ENCODE measurements at regions not wholly inside any gene's neighbourhood (a gene's known extent, or its start where the extent isn't known, plus 50 kb on each side); places are given as distances from the start of the nearest gene placed in this dataset.

DNA sequence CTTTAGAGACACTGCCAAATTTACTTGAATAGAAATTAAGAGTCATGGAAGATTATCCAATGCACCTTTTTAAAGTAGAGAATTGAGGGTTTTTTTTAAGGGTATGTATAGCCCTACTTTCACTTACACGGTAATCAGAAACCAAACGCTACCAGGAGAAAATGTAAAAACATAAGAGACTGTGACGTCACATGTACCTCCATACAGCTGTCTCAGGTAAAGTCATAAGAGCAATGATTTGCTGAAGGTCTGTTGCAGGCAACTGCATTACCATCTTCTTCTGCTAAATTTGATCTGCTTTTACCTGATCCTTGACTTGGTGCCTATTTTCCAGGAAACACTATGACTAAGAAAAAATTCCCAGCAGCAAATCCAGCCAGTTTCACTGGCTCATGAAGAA, 478.5 kb upstream of the DDX18 start:
- TF ChIP-seq POLR2A (IDR thresholded peaks at IDR 0.05) = no peak
- TF ChIP-seq, protein P1, sequence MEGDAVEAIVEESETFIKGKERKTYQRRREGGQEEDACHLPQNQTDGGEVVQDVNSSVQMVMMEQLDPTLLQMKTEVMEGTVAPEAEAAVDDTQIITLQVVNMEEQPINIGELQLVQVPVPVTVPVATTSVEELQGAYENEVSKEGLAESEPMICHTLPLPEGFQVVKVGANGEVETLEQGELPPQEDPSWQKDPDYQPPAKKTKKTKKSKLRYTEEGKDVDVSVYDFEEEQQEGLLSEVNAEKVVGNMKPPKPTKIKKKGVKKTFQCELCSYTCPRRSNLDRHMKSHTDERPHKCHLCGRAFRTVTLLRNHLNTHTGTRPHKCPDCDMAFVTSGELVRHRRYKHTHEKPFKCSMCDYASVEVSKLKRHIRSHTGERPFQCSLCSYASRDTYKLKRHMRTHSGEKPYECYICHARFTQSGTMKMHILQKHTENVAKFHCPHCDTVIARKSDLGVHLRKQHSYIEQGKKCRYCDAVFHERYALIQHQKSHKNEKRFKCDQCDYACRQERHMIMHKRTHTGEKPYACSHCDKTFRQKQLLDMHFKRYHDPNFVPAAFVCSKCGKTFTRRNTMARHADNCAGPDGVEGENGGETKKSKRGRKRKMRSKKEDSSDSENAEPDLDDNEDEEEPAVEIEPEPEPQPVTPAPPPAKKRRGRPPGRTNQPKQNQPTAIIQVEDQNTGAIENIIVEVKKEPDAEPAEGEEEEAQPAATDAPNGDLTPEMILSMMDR (IDR thresholded peaks at IDR 0.05) = no peak
- no peak for TF ChIP-seq POLR2AphosphoS5 (IDR thresholded peaks at IDR 0.05)
